Liver (tissue), 3 donors: ENCODE measurements at regions not wholly inside any gene's neighbourhood (a gene's known extent, or its start where the extent isn't known, plus 50 kb on each side); places are given as distances from the start of the nearest gene placed in this dataset.

Source experiments
- JUND ChIP-seq, 2 donors: IDR thresholded peaks; 2 replicates each; pipeline ENCODE4 v1.6.1; 2016; ENCODE audit warnings: antibody characterized with exemption in 2 of 2
- TF ChIP-seq, protein P1 (sequence below): IDR thresholded peaks from 2 replicates; pipeline ENCODE4 v1.6.1; 2016; ENCODE audit warnings: antibody characterized with exemption
- TF ChIP-seq, protein P2 (sequence below): fragments of 150-350 bp; IDR thresholded peaks from 2 replicates; pipeline ENCODE4 v1.5.1; 2017; ENCODE audit warnings: improper control_type of control experiment, low read depth, low read length; ENCODE audit not compliant: missing input control
- donor health status: healthy.
- donor health status: healthy.

DNA sequence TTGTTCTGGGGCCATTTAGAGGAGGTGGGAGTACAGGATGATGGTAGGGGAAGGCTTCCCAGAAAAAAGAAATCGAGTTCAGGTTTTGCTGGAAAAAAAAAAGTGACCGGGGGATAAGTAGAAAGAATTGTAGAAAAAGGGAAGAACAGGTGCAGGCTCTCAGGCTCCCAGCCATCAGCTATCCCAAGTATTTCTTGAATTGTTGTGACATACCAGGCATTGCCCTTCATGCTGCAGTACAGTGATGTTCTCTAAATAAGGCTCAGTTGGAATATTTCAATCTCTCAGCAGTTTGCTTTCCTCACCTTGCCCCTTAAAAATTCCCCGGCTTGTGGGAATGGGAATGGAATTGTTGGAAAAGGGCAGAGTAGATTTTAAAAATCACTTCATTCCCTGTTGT is 82.5 kb upstream of the RGMA start:
- TF ChIP-seq, protein P1, sequence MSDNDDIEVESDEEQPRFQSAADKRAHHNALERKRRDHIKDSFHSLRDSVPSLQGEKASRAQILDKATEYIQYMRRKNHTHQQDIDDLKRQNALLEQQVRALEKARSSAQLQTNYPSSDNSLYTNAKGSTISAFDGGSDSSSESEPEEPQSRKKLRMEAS: no peak
- TF ChIP-seq, protein P2, sequence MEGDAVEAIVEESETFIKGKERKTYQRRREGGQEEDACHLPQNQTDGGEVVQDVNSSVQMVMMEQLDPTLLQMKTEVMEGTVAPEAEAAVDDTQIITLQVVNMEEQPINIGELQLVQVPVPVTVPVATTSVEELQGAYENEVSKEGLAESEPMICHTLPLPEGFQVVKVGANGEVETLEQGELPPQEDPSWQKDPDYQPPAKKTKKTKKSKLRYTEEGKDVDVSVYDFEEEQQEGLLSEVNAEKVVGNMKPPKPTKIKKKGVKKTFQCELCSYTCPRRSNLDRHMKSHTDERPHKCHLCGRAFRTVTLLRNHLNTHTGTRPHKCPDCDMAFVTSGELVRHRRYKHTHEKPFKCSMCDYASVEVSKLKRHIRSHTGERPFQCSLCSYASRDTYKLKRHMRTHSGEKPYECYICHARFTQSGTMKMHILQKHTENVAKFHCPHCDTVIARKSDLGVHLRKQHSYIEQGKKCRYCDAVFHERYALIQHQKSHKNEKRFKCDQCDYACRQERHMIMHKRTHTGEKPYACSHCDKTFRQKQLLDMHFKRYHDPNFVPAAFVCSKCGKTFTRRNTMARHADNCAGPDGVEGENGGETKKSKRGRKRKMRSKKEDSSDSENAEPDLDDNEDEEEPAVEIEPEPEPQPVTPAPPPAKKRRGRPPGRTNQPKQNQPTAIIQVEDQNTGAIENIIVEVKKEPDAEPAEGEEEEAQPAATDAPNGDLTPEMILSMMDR: no peak
- no peak for TF ChIP-seq JUND (IDR thresholded peaks at IDR 0.05)
